HEK293 (cell line): ENCODE measurements at regions not wholly inside any gene's neighbourhood (a gene's known extent, or its start where the extent isn't known, plus 50 kb on each side); places are given as distances from the start of the nearest gene placed in this dataset.

Source experiments
- ZNF791 ChIP-seq: fragments of 450-650 bp; formaldehyde crosslinking; IDR thresholded peaks from 2 replicates; pipeline ENCODE4 v1.5.1; 2016; ENCODE audit warnings: missing biosample characterization, missing genetic modification characterization
- TF ChIP-seq, protein P1 (sequence below): fragments of 450-650 bp; formaldehyde crosslinking; IDR thresholded peaks from 2 replicates; pipeline ENCODE4 v1.5.1; 2016; ENCODE audit warnings: missing biosample characterization, missing genetic modification characterization

DNA sequence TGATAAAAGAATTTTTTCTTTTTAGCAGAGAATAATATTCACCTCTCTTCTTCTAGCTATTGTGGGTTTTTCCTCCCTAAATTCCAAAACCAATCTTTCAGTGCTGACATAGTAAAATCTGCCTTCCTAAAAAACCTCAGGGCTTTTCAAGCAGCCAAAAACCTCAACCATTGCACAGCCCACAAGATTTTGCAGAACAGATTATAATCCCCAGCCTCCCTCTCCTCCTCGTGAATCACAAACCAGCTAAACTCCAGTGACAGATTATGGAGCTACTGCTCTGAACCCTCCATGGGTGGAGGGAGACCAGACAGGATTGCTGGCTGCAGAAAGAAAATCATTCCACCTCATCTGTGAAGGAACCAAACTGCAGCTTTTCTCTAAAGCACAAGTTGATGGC, 341.6 kb downstream of the SOX9 start:
- TF ChIP-seq, protein P1, sequence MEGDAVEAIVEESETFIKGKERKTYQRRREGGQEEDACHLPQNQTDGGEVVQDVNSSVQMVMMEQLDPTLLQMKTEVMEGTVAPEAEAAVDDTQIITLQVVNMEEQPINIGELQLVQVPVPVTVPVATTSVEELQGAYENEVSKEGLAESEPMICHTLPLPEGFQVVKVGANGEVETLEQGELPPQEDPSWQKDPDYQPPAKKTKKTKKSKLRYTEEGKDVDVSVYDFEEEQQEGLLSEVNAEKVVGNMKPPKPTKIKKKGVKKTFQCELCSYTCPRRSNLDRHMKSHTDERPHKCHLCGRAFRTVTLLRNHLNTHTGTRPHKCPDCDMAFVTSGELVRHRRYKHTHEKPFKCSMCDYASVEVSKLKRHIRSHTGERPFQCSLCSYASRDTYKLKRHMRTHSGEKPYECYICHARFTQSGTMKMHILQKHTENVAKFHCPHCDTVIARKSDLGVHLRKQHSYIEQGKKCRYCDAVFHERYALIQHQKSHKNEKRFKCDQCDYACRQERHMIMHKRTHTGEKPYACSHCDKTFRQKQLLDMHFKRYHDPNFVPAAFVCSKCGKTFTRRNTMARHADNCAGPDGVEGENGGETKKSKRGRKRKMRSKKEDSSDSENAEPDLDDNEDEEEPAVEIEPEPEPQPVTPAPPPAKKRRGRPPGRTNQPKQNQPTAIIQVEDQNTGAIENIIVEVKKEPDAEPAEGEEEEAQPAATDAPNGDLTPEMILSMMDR (tag by site-specific recombination): no peak
- TF ChIP-seq ZNF791 (tag by site-specific recombination): no peak
